ENCODE measurements at regions not wholly inside any gene's neighbourhood (a gene's known extent, or its start where the extent isn't known, plus 50 kb on each side); places are given as distances from the start of the nearest gene placed in this dataset.

- Histone ChIP-seq H3K27me3 (ENCODE audit: control insufficient read depth, insufficient read depth, low read length) (no peaks in the 10 kb centered on the region), H3K27ac (ENCODE audit: low read length) (no peak overlapping the region), H3K9me3 (ENCODE audit: control insufficient read depth, low read depth, low read length) (no peaks in the 10 kb centered on the region), H3K36me3 (ENCODE audit: control insufficient read depth, insufficient read depth, low read length) (no peaks in the 10 kb centered on the region), H3K4me1 (ENCODE audit: control insufficient read depth, insufficient read depth, low read length) (no peaks in the 10 kb centered on the region), H3K4me3 (ENCODE audit: low read length) (no peak overlapping the region)
- no peak for DNase-seq
These were observed 442.2 kb upstream of the ARID1B start for GRCh38 chr6:156334966-156335365.

GRCh38 chr6:156319707-156320106, 457.5 kb upstream of the ARID1B start:
- Histone ChIP-seq H3K27me3 (ENCODE audit: control insufficient read depth, insufficient read depth, low read length) (no peaks in the 10 kb centered on the region), H3K4me3 (ENCODE audit: low read length) (no peak overlapping the region), H3K27ac (ENCODE audit: low read length) (no peak overlapping the region), H3K9me3 (ENCODE audit: control insufficient read depth, low read depth, low read length) (no peaks in the 10 kb centered on the region), H3K36me3 (ENCODE audit: control insufficient read depth, insufficient read depth, low read length) (no peaks in the 10 kb centered on the region), H3K4me1 (ENCODE audit: control insufficient read depth, insufficient read depth, low read length) (no peaks in the 10 kb centered on the region)
- DNase-seq: no peak
- 88% methylated on average over 2 of the region's 2 CpGs for WGBS (ENCODE audit: insufficient coverage, low lambda C conversion rate)

- Histone ChIP-seq H3K36me3 (ENCODE audit: control insufficient read depth, insufficient read depth, low read length) (no peaks in the 10 kb centered on the region), H3K27me3 (ENCODE audit: control insufficient read depth, insufficient read depth, low read length) (no peaks in the 10 kb centered on the region), H3K27ac (ENCODE audit: low read length) (no peak overlapping the region), H3K9me3 (ENCODE audit: control insufficient read depth, low read depth, low read length) (no peaks in the 10 kb centered on the region), H3K4me1 (ENCODE audit: control insufficient read depth, insufficient read depth, low read length) (no peaks in the 10 kb centered on the region), H3K4me3 (ENCODE audit: low read length) (no peak overlapping the region)
- no peak for DNase-seq
- WGBS (ENCODE audit: insufficient coverage, low lambda C conversion rate): no CpG with 5 or more reads among the region's 11 CpGs
These were observed 460.5 kb upstream of the ARID1B start for GRCh38 chr6:156316583-156317125.

- Histone ChIP-seq H3K4me3 (ENCODE audit: low read length) (no peak overlapping the region), H3K27ac (ENCODE audit: low read length) (no peak overlapping the region), H3K4me1 (ENCODE audit: control insufficient read depth, insufficient read depth, low read length) (no peaks in the 10 kb centered on the region), H3K36me3 (ENCODE audit: control insufficient read depth, insufficient read depth, low read length) (no peaks in the 10 kb centered on the region), H3K27me3 (ENCODE audit: control insufficient read depth, insufficient read depth, low read length) (no peaks in the 10 kb centered on the region), H3K9me3 (ENCODE audit: control insufficient read depth, low read depth, low read length) (no peaks in the 10 kb centered on the region)
- 40% methylated on average over 1 of the region's 4 CpGs for WGBS (ENCODE audit: insufficient coverage, low lambda C conversion rate)
- peak; percentile 48 to 65 for DNase-seq
These were observed 462.0 kb upstream of the ARID1B start for GRCh38 chr6:156315146-156315545.

- Histone ChIP-seq H3K9me3 (ENCODE audit: control insufficient read depth, low read depth, low read length) (no peaks in the 10 kb centered on the region), H3K4me1 (ENCODE audit: control insufficient read depth, insufficient read depth, low read length) (no peaks in the 10 kb centered on the region), H3K27me3 (ENCODE audit: control insufficient read depth, insufficient read depth, low read length) (no peaks in the 10 kb centered on the region), H3K27ac (ENCODE audit: low read length) (no peak overlapping the region), H3K36me3 (ENCODE audit: control insufficient read depth, insufficient read depth, low read length) (no peaks in the 10 kb centered on the region), H3K4me3 (ENCODE audit: low read length) (no peak overlapping the region)
- no peak for DNase-seq
- 100% methylated on average over 1 of the region's 3 CpGs for WGBS (ENCODE audit: insufficient coverage, low lambda C conversion rate)
These were observed 464.1 kb upstream of the ARID1B start for GRCh38 chr6:156313037-156313436.

- Histone ChIP-seq H3K9me3 (ENCODE audit: control insufficient read depth, low read depth, low read length) (no peaks in the 10 kb centered on the region), H3K4me3 (ENCODE audit: low read length) (no peak overlapping the region), H3K4me1 (ENCODE audit: control insufficient read depth, insufficient read depth, low read length) (no peaks in the 10 kb centered on the region), H3K27me3 (ENCODE audit: control insufficient read depth, insufficient read depth, low read length) (no peaks in the 10 kb centered on the region), H3K27ac (ENCODE audit: low read length) (no peak overlapping the region), H3K36me3 (ENCODE audit: control insufficient read depth, insufficient read depth, low read length) (no peaks in the 10 kb centered on the region)
- no peak for DNase-seq
These were observed 465.9 kb upstream of the ARID1B start for GRCh38 chr6:156311291-156311690.

GRCh38 chr6:156310701-156311100, 466.5 kb upstream of the ARID1B start:
- no peaks in the 10 kb centered on the region for H3K9me3 ChIP-seq (ENCODE audit: control insufficient read depth, low read depth, low read length)
- no peak overlapping the region for H3K27ac ChIP-seq (ENCODE audit: low read length)
- H3K4me1 ChIP-seq (ENCODE audit: control insufficient read depth, insufficient read depth, low read length): no peaks in the 10 kb centered on the region
- DNase-seq: no peak
- 80% methylated on average over 1 of the region's 6 CpGs for WGBS (ENCODE audit: insufficient coverage, low lambda C conversion rate)
- no peaks in the 10 kb centered on the region for H3K36me3 ChIP-seq (ENCODE audit: control insufficient read depth, insufficient read depth, low read length)
- H3K27me3 ChIP-seq (ENCODE audit: control insufficient read depth, insufficient read depth, low read length): no peaks in the 10 kb centered on the region
- no peak overlapping the region for H3K4me3 ChIP-seq (ENCODE audit: low read length)

- no peaks in the 10 kb centered on the region for H3K36me3 ChIP-seq (ENCODE audit: control insufficient read depth, insufficient read depth, low read length)
- H3K27ac ChIP-seq (ENCODE audit: low read length): no peak overlapping the region
- H3K9me3 ChIP-seq (ENCODE audit: control insufficient read depth, low read depth, low read length): no peaks in the 10 kb centered on the region
- H3K4me3 ChIP-seq (ENCODE audit: low read length): no peak overlapping the region
- DNase-seq: no peak
- WGBS (ENCODE audit: insufficient coverage, low lambda C conversion rate): 100% methylated on average over 1 of the region's 7 CpGs
- H3K4me1 ChIP-seq (ENCODE audit: control insufficient read depth, insufficient read depth, low read length): no peaks in the 10 kb centered on the region
- no peaks in the 10 kb centered on the region for H3K27me3 ChIP-seq (ENCODE audit: control insufficient read depth, insufficient read depth, low read length)
These were observed 468.2 kb upstream of the ARID1B start for GRCh38 chr6:156309017-156309416.

- Histone ChIP-seq H3K4me1 (ENCODE audit: control insufficient read depth, insufficient read depth, low read length) (no peaks in the 10 kb centered on the region), H3K27ac (ENCODE audit: low read length) (no peak overlapping the region), H3K9me3 (ENCODE audit: control insufficient read depth, low read depth, low read length) (no peaks in the 10 kb centered on the region), H3K4me3 (ENCODE audit: low read length) (no peak overlapping the region), H3K36me3 (ENCODE audit: control insufficient read depth, insufficient read depth, low read length) (no peaks in the 10 kb centered on the region), H3K27me3 (ENCODE audit: control insufficient read depth, insufficient read depth, low read length) (no peaks in the 10 kb centered on the region)
- no peak for DNase-seq
- 69% methylated on average over 3 of the region's 3 CpGs for WGBS (ENCODE audit: insufficient coverage, low lambda C conversion rate)
These were observed 468.6 kb upstream of the ARID1B start for GRCh38 chr6:156308604-156309003.

- no peak overlapping the region for H3K4me3 ChIP-seq (ENCODE audit: low read length)
- no peaks in the 10 kb centered on the region for H3K9me3 ChIP-seq (ENCODE audit: control insufficient read depth, low read depth, low read length)
- H3K27me3 ChIP-seq (ENCODE audit: control insufficient read depth, insufficient read depth, low read length): no peaks in the 10 kb centered on the region
- no peaks in the 10 kb centered on the region for H3K4me1 ChIP-seq (ENCODE audit: control insufficient read depth, insufficient read depth, low read length)
- no peak overlapping the region for H3K27ac ChIP-seq (ENCODE audit: low read length)
- no peak for DNase-seq
- WGBS (ENCODE audit: insufficient coverage, low lambda C conversion rate): no CpG with 5 or more reads among the region's 3 CpGs
- H3K36me3 ChIP-seq (ENCODE audit: control insufficient read depth, insufficient read depth, low read length): no peaks in the 10 kb centered on the region
These were observed 470.6 kb upstream of the ARID1B start for GRCh38 chr6:156306531-156306930.

GRCh38 chr6:156283091-156283490, 494.1 kb upstream of the ARID1B start:
- no peak overlapping the region for H3K27ac ChIP-seq (ENCODE audit: low read length)
- H3K4me3 ChIP-seq (ENCODE audit: low read length): no peak overlapping the region
- H3K36me3 ChIP-seq (ENCODE audit: control insufficient read depth, insufficient read depth, low read length): no peaks in the 10 kb centered on the region
- no peaks in the 10 kb centered on the region for H3K27me3 ChIP-seq (ENCODE audit: control insufficient read depth, insufficient read depth, low read length)
- no CpG with 5 or more reads among the region's 1 CpG for WGBS (ENCODE audit: insufficient coverage, low lambda C conversion rate)
- no peaks in the 10 kb centered on the region for H3K9me3 ChIP-seq (ENCODE audit: control insufficient read depth, low read depth, low read length)
- no peaks in the 10 kb centered on the region for H3K4me1 ChIP-seq (ENCODE audit: control insufficient read depth, insufficient read depth, low read length)
- DNase-seq: no peak

Measured in large intestine (tissue), 3 donors.